ENCODE measurements at regions not wholly inside any gene's neighbourhood (a gene's known extent, or its start where the extent isn't known, plus 50 kb on each side); places are given as distances from the start of the nearest gene placed in this dataset.

GRCh38 chr6:95830859-95831557 lies 184.8 kb upstream of the FUT9 start:
- Mint-ChIP-seq H3K4me1 (ENCODE audit: low read depth) (no peaks in the 10 kb centered on the region), H3K27me3 (ENCODE audit: low read depth) (no peaks in the 10 kb centered on the region), H3K9me3 (ENCODE audit: insufficient read depth) (no peaks in the 10 kb centered on the region), H3K36me3 (ENCODE audit: low read depth) (no peaks in the 10 kb centered on the region), H3K27ac (no peak overlapping the region), H3K4me3 (no peak overlapping the region)
- ATAC-seq (no peak), DNase-seq (no peak)
- POLR2A ChIA-PET: no interaction called here
- CTCF ChIA-PET: no interaction called here

GRCh38 chr6:95837890-95838289 lies 177.9 kb upstream of the FUT9 start:
- H3K9me3 Mint-ChIP-seq (ENCODE audit: insufficient read depth): no peaks in the 10 kb centered on the region

GRCh38 chr6:95841560-95841959 lies 174.2 kb upstream of the FUT9 start:
- Mint-ChIP-seq H3K4me1 (ENCODE audit: low read depth) (no peaks in the 10 kb centered on the region), H3K4me3 (no peak overlapping the region), H3K9me3 (ENCODE audit: insufficient read depth) (no peaks in the 10 kb centered on the region), H3K36me3 (ENCODE audit: low read depth) (no peaks in the 10 kb centered on the region), H3K27ac (no peak overlapping the region), H3K27me3 (ENCODE audit: low read depth) (no peaks in the 10 kb centered on the region)
- ATAC-seq: no peak
- ChIA-PET POLR2A (no interaction called here), CTCF (interaction anchor here (0.6 kb wide), 1 partner anchor 36 kb away, joined by 3 read pairs; no protein-coding TSS in a partner anchor)
- no peak for DNase-seq

More at GRCh38 chr6:95837890-95838289, 177.9 kb upstream of the FUT9 start:
- no peaks in the 10 kb centered on the region for H3K36me3 Mint-ChIP-seq (ENCODE audit: low read depth)
- ATAC-seq: no peak
- H3K4me3 Mint-ChIP-seq: no peak overlapping the region
- POLR2A ChIA-PET: no interaction called here
- CTCF ChIA-PET: no interaction called here
- no peak for DNase-seq
- no peaks in the 10 kb centered on the region for H3K4me1 Mint-ChIP-seq (ENCODE audit: low read depth)
- H3K27me3 Mint-ChIP-seq (ENCODE audit: low read depth): no peaks in the 10 kb centered on the region
- no peak overlapping the region for H3K27ac Mint-ChIP-seq

- Mint-ChIP-seq H3K27me3 (ENCODE audit: low read depth) (no peaks in the 10 kb centered on the region), H3K36me3 (ENCODE audit: low read depth) (no peaks in the 10 kb centered on the region), H3K27ac (no peak overlapping the region), H3K9me3 (ENCODE audit: insufficient read depth) (no peaks in the 10 kb centered on the region), H3K4me3 (no peak overlapping the region), H3K4me1 (ENCODE audit: low read depth) (no peaks in the 10 kb centered on the region)
- CTCF ChIA-PET: no interaction called here
- no peak for ATAC-seq
- POLR2A ChIA-PET: no interaction called here
- no peak for DNase-seq
These were observed 169.1 kb upstream of the FUT9 start for GRCh38 chr6:95846652-95847051.

GRCh38 chr6:95847061-95847460 lies 168.7 kb upstream of the FUT9 start:
- Mint-ChIP-seq H3K36me3 (ENCODE audit: low read depth) (no peaks in the 10 kb centered on the region), H3K4me3 (no peak overlapping the region), H3K9me3 (ENCODE audit: insufficient read depth) (no peaks in the 10 kb centered on the region), H3K27me3 (ENCODE audit: low read depth) (no peaks in the 10 kb centered on the region), H3K4me1 (ENCODE audit: low read depth) (no peaks in the 10 kb centered on the region), H3K27ac (no peak overlapping the region)
- ChIA-PET POLR2A (no interaction called here), CTCF (no interaction called here)
- DNase-seq: no peak
- no peak for ATAC-seq

GRCh38 chr6:95848717-95849116 lies 167.1 kb upstream of the FUT9 start:
- DNase-seq (no peak), ATAC-seq (no peak)
- Mint-ChIP-seq H3K27me3 (ENCODE audit: low read depth) (no peaks in the 10 kb centered on the region), H3K27ac (no peak overlapping the region), H3K4me1 (ENCODE audit: low read depth) (no peaks in the 10 kb centered on the region), H3K36me3 (ENCODE audit: low read depth) (no peaks in the 10 kb centered on the region), H3K9me3 (ENCODE audit: insufficient read depth) (no peaks in the 10 kb centered on the region), H3K4me3 (no peak overlapping the region)
- POLR2A ChIA-PET: no interaction called here
- CTCF ChIA-PET: no interaction called here

- CTCF ChIA-PET: no interaction called here
- H3K4me3 Mint-ChIP-seq: no peak overlapping the region
- H3K27me3 Mint-ChIP-seq (ENCODE audit: low read depth): no peaks in the 10 kb centered on the region
- POLR2A ChIA-PET: no interaction called here
- no peak overlapping the region for H3K27ac Mint-ChIP-seq
- no peak for DNase-seq
- no peaks in the 10 kb centered on the region for H3K4me1 Mint-ChIP-seq (ENCODE audit: low read depth)
- no peak for ATAC-seq
- H3K9me3 Mint-ChIP-seq (ENCODE audit: insufficient read depth): peaks cover 7% of the 10 kb centered on the region
- no peaks in the 10 kb centered on the region for H3K36me3 Mint-ChIP-seq (ENCODE audit: low read depth)
These were observed 158.9 kb upstream of the FUT9 start for GRCh38 chr6:95856876-95857364.

- Mint-ChIP-seq H3K27ac (no peak overlapping the region), H3K36me3 (ENCODE audit: low read depth) (no peaks in the 10 kb centered on the region), H3K27me3 (ENCODE audit: low read depth) (no peaks in the 10 kb centered on the region), H3K9me3 (ENCODE audit: insufficient read depth) (no peaks in the 10 kb centered on the region), H3K4me3 (no peak overlapping the region), H3K4me1 (ENCODE audit: low read depth) (no peaks in the 10 kb centered on the region)
- ChIA-PET POLR2A (no interaction called here), CTCF (no interaction called here)
- DNase-seq: no peak
- no peak for ATAC-seq
These were observed 149.9 kb upstream of the FUT9 start for GRCh38 chr6:95865857-95866256.

GRCh38 chr6:95866732-95867131 lies 149.0 kb upstream of the FUT9 start:
- ATAC-seq (no peak), DNase-seq (no peak)
- H3K4me1 Mint-ChIP-seq (ENCODE audit: low read depth): no peaks in the 10 kb centered on the region
- ChIA-PET POLR2A (no interaction called here), CTCF (no interaction called here)
- H3K4me3 Mint-ChIP-seq: no peak overlapping the region
- H3K27me3 Mint-ChIP-seq (ENCODE audit: low read depth): no peaks in the 10 kb centered on the region
- no peaks in the 10 kb centered on the region for H3K36me3 Mint-ChIP-seq (ENCODE audit: low read depth)
- H3K9me3 Mint-ChIP-seq (ENCODE audit: insufficient read depth): no peaks in the 10 kb centered on the region
- no peak overlapping the region for H3K27ac Mint-ChIP-seq

- no peaks in the 10 kb centered on the region for H3K27me3 Mint-ChIP-seq (ENCODE audit: low read depth)
- no peaks in the 10 kb centered on the region for H3K9me3 Mint-ChIP-seq (ENCODE audit: insufficient read depth)
- CTCF ChIA-PET: no interaction called here
- no peaks in the 10 kb centered on the region for H3K4me1 Mint-ChIP-seq (ENCODE audit: low read depth)
- DNase-seq: no peak
- POLR2A ChIA-PET: no interaction called here
- no peak for ATAC-seq
- no peak overlapping the region for H3K27ac Mint-ChIP-seq
- H3K36me3 Mint-ChIP-seq (ENCODE audit: low read depth): no peaks in the 10 kb centered on the region
- no peak overlapping the region for H3K4me3 Mint-ChIP-seq
These were observed 148.6 kb upstream of the FUT9 start for GRCh38 chr6:95867205-95867604.

GRCh38 chr6:95877480-95877879 lies 138.3 kb upstream of the FUT9 start:
- no peaks in the 10 kb centered on the region for H3K36me3 Mint-ChIP-seq (ENCODE audit: low read depth)
- no peaks in the 10 kb centered on the region for H3K4me1 Mint-ChIP-seq (ENCODE audit: low read depth)
- no peaks in the 10 kb centered on the region for H3K9me3 Mint-ChIP-seq (ENCODE audit: insufficient read depth)
- H3K27me3 Mint-ChIP-seq (ENCODE audit: low read depth): no peaks in the 10 kb centered on the region
- DNase-seq (no peak), ATAC-seq (no peak)
- H3K27ac Mint-ChIP-seq: no peak overlapping the region
- H3K4me3 Mint-ChIP-seq: no peak overlapping the region
- POLR2A ChIA-PET: no interaction called here
- CTCF ChIA-PET: no interaction called here

- ATAC-seq (no peak), DNase-seq (no peak)
- Mint-ChIP-seq H3K4me3 (no peak overlapping the region), H3K27ac (no peak overlapping the region), H3K4me1 (ENCODE audit: low read depth) (no peaks in the 10 kb centered on the region), H3K36me3 (ENCODE audit: low read depth) (no peaks in the 10 kb centered on the region), H3K27me3 (ENCODE audit: low read depth) (no peaks in the 10 kb centered on the region), H3K9me3 (ENCODE audit: insufficient read depth) (no peaks in the 10 kb centered on the region)
- ChIA-PET CTCF (no interaction called here), POLR2A (no interaction called here)
These were observed 135.9 kb upstream of the FUT9 start for GRCh38 chr6:95879856-95880255.

- no peaks in the 10 kb centered on the region for H3K36me3 Mint-ChIP-seq (ENCODE audit: low read depth)
- DNase-seq: no peak
- no peak overlapping the region for H3K27ac Mint-ChIP-seq
- ATAC-seq: no peak
- ChIA-PET POLR2A (no interaction called here), CTCF (no interaction called here)
- H3K27me3 Mint-ChIP-seq (ENCODE audit: low read depth): no peaks in the 10 kb centered on the region
- no peak overlapping the region for H3K4me3 Mint-ChIP-seq
- no peaks in the 10 kb centered on the region for H3K9me3 Mint-ChIP-seq (ENCODE audit: insufficient read depth)
- no peaks in the 10 kb centered on the region for H3K4me1 Mint-ChIP-seq (ENCODE audit: low read depth)
These were observed 133.4 kb upstream of the FUT9 start for GRCh38 chr6:95882371-95882770.
